Medulla oblongata (tissue), 1 donor: ENCODE measurements at regions not wholly inside any gene's neighbourhood (a gene's known extent, or its start where the extent isn't known, plus 50 kb on each side); places are given as distances from the start of the nearest gene placed in this dataset.
A peak's percentile ranks its signal among the peaks of the same experiment; 100 is the strongest.

ENCODE experiments used
- DNase-seq: peaks from one replicate; pipeline ENCODE4 v3.0.0-alpha.2; 2015; ENCODE audit errors: extremely low spot score

GRCh38 chr13:31957772-31958171 is 73.8 kb upstream of the FRY start:
- no peak for DNase-seq

- DNase-seq = no peak
Measured at GRCh38 chr13:31962731-31963370, 68.7 kb upstream of the FRY start.

- DNase-seq = no peak
Measured at GRCh38 chr13:31963631-31964030, 67.9 kb upstream of the FRY start.

GRCh38 chr13:31964168-31964567 is 67.4 kb upstream of the FRY start:
- DNase-seq = no peak

GRCh38 chr13:31965361-31966066 is 66.1 kb upstream of the FRY start:
- DNase-seq = peak; percentile 40

- no peak for DNase-seq
Measured at GRCh38 chr13:31967155-31967554, 64.4 kb upstream of the FRY start.

GRCh38 chr13:31968473-31968872 is 63.1 kb upstream of the FRY start:
- DNase-seq = peak; percentile 27

- no peak for DNase-seq
Measured at GRCh38 chr13:31970231-31970930, 61.2 kb upstream of the FRY start.

GRCh38 chr13:31972453-31972852 is 59.1 kb upstream of the FRY start:
- DNase-seq = no peak

GRCh38 chr13:31978021-31978420 is 53.6 kb upstream of the FRY start:
- DNase-seq = no peak

- DNase-seq = no peak
Measured at GRCh38 chr13:31980830-31981229, 50.7 kb upstream of the FRY start.
